Heart right ventricle (tissue), 16 donors: ENCODE measurements at regions not wholly inside any gene's neighbourhood (a gene's known extent, or its start where the extent isn't known, plus 50 kb on each side); places are given as distances from the start of the nearest gene placed in this dataset.

Experiments
- ATAC-seq, 8 donors: fragments of 200-7000 bp; cut with Tn5 transposase; one replicate each; pipeline ENCODE4 v1.9.1; 2020; ENCODE audit warnings: mild to moderate bottlenecking in 8 of 8, moderate library complexity in 8 of 8, moderate number of reproducible peaks in 1 of 8
- DNase-seq, 2 donors: peaks; one replicate each; pipeline ENCODE4 v3.0.0-alpha.2; 2020
- H3K27ac ChIP-seq, 10 donors: fragments of 200-600 bp; sonication (generic) in 2 of 10; one replicate each; pipeline versions ENCODE4 v1.5.0 to v1.8.0; 2020 to 2022; ENCODE audit warnings: mild to moderate bottlenecking in 3 of 10
- H3K27me3 ChIP-seq, 7 donors: fragments of 200-600 bp; one replicate each; pipeline ENCODE4 v1.8.0; 2021 to 2022; ENCODE audit warnings: mild to moderate bottlenecking in 2 of 7
- H3K36me3 ChIP-seq, 9 donors: fragments of 200-600 bp; sonication (generic) in 1 of 9; one replicate each; pipeline versions ENCODE4 v1.5.0 to v1.8.0; 2020 to 2022; ENCODE audit warnings: mild to moderate bottlenecking in 2 of 9
- H3K4me1 ChIP-seq, 9 donors: fragments of 200-600 bp; sonication (generic) in 1 of 9; one replicate each; pipeline versions ENCODE4 v1.5.0 to v1.8.0; 2020 to 2022; ENCODE audit warnings: mild to moderate bottlenecking in 4 of 9
- H3K4me3 ChIP-seq, 10 donors: fragments of 200-600 bp; sonication (generic) in 2 of 10; one replicate each; pipeline versions ENCODE4 v1.5.0 to v1.8.0; 2020 to 2022; ENCODE audit warnings: mild to moderate bottlenecking in 7 of 10, moderate library complexity in 2 of 10
- H3K9me3 ChIP-seq, 11 donors: fragments of 200-600 bp in 10 of 11; sonication (generic) in 2 of 11; one replicate each; pipeline versions ENCODE4 v1.5.0 to v1.8.0; 2013 to 2022; ENCODE audit warnings: mild to moderate bottlenecking in 2 of 11, control low read depth in 1 of 11, moderate library complexity in 1 of 11
- WGBS, 2 donors: extraction: QIAGEN DNeasy Blood & Tissue Kit; methylation state at CpG; one replicate each; pipeline ENCODE4 v1.1.7; 2013; ENCODE audit warnings: inconsistent platforms in 1 of 2; 5-methylcytosine and 5-hydroxymethylcytosine counted together
- intact Hi-C, 10 donors: fragments of 100-400 bp; cut with DNase I; formaldehyde crosslinking; loops; one replicate each; pipeline versions ENCODE4 v1.11.1 to v1.14.2; 2022
- TF ChIP-seq, protein P1 (sequence below), 9 donors: fragments of 200-600 bp; sonication (generic) in 2 of 9; IDR thresholded peaks; one replicate each; pipeline versions ENCODE4 v1.5.0 to v1.8.0; 2021 to 2022; ENCODE audit warnings: antibody characterized with exemption in 9 of 9, mild to moderate bottlenecking in 5 of 9, moderate library complexity in 1 of 9
- donor health status: Arrhythmogenic right ventricular cardiomyopathy.
- donor health status: ischemic (EF 13 %, LVEDD 7.1; RV severe dilation, severe dysfunction).
- donor health status: healthy with polysubstance abuse.
- donor health status: DM: no; HTN: yes; CAD: no.
- donor health status: DM: no; HTN: no; CAD: no.
- donor health status: ischemic (EF 25% LVEDD 6.9; RV normal size, moderate dysfunction).
- donor health status: ischemic (EF 25% LVEDD 5.7; RV mildly dilated, moderate dysfunction).
- donor health status: healthy.
- donor health status: DM: yes; HTN: yes; CAD: no.
- donor health status: Ischemic cardiomyopathy.
- donor health status: ischemic (EF 35%, LVEDD 5.7; RV mildly dilated, moderate dysfunction).
- donor health status: nonischemic (EF 11% LVEDD 7.7; RV severe dilation, severe dysfunction).
- donor health status: DM: yes; HTN: yes; CAD: no.
- donor health status: PGD.
- donor health status: ischemic (EF 29% LVEDD 5.4; RV normal size, mild dysfunction).
- donor health status: nonischemic (EF 23%, LVEDD 6.1; RV moderate dilation, normal function).

DNA sequence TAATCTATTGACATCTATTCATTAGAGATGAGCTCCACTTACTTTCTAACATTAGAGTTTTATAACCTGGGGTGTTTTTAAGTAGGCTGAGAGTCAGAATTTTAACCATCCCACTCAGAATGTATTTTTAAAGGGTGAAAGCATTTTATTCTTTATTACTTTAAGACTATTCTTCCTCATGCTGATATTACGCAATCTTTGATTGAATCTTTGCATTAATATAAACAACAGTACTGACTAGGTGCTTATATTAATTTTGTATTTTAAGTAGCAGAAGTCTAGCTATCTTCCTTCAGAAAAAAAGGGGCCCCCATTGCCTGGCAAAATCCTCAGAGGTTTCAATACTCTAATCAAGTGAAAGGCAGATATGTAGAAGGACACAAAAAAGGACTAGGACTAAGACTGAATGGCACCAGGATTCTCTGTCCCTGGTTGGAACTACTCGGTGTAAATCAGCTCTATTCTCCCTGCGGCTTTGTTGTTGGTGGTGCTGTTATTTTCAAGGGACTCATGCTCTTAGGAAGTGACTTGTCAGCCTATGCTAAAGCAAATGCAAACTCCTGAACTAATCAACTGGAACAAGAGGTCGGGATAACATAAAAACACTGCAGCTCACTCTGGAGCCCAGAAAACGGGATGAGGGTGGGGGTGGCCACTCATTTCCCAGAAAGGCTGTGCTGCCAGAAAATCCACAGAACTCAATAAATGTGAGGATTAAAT, 1324.4 kb downstream of the GRIK2 start:
- no peak for DNase-seq
- TF ChIP-seq, protein P1, sequence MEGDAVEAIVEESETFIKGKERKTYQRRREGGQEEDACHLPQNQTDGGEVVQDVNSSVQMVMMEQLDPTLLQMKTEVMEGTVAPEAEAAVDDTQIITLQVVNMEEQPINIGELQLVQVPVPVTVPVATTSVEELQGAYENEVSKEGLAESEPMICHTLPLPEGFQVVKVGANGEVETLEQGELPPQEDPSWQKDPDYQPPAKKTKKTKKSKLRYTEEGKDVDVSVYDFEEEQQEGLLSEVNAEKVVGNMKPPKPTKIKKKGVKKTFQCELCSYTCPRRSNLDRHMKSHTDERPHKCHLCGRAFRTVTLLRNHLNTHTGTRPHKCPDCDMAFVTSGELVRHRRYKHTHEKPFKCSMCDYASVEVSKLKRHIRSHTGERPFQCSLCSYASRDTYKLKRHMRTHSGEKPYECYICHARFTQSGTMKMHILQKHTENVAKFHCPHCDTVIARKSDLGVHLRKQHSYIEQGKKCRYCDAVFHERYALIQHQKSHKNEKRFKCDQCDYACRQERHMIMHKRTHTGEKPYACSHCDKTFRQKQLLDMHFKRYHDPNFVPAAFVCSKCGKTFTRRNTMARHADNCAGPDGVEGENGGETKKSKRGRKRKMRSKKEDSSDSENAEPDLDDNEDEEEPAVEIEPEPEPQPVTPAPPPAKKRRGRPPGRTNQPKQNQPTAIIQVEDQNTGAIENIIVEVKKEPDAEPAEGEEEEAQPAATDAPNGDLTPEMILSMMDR (IDR thresholded peaks at IDR 0.05) = no peak
- ATAC-seq = no peak

DNA sequence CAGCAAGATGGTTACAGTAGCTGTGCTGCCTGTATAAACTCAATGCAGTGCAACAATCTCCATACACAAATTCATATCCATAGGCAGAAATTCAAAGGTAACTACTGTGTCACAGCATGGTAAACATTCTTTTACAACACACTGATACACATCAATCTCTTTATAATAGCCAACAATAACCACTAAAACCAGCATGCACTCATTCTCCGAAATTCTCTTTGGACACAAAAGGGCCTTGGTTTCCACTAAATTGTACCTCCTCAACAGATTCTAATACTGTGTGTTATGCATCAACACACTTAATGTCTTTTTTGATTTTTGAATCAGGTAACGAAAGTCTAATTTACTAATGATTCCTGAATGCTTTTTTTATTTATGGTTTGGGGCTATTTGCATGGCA, 1323.7 kb downstream of the GRIK2 start:
- TF ChIP-seq, protein P1 (IDR thresholded peaks at IDR 0.05) = no peak

More for the DNA sequence above, 1324.4 kb downstream of the GRIK2 start:
- no peak overlapping the region for H3K27ac ChIP-seq
- no peak overlapping the region for H3K4me3 ChIP-seq
- 40 to 45% methylated on average over 5 of the region's 5 CpGs for WGBS, 2 donors
- intact Hi-C loops = no loop called here
- H3K36me3 ChIP-seq = no peaks in the 10 kb centered on the region
- H3K4me1 ChIP-seq = no peaks in the 10 kb centered on the region
- no peaks in the 10 kb centered on the region for H3K9me3 ChIP-seq
- no peaks in the 10 kb centered on the region for H3K27me3 ChIP-seq

DNA sequence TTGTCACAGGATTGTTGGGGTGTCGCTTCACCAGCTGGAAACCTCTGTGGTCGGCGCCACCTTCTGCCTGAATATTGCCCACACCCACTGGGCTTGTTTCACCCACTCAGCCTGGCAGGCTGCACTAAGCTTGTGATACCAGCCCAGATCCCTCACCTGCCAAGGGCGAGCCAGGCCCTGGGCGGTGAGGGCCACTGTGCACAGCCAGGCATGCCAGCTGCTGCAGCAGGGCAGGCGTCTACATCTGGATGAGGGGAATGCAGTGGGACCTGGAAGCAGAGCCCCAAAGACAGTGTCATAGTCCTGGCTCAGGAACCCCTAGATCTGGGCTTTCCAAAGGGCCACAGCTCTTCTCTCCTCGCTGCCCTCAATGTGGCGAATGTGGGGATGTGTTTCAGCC, 1307.5 kb downstream of the GRIK2 start:
- 86 to 89% methylated on average over 8 of the region's 8 CpGs for WGBS, 2 donors
- ATAC-seq (no peak), DNase-seq (no peak)
- Histone ChIP-seq H3K4me3 (no peak overlapping the region), H3K27ac (no peak overlapping the region), H3K4me1 (no peaks in the 10 kb centered on the region), H3K36me3 (no peaks in the 10 kb centered on the region), H3K9me3 (no peaks in the 10 kb centered on the region), H3K27me3 (no peaks in the 10 kb centered on the region)
- TF ChIP-seq, protein P1 (IDR thresholded peaks at IDR 0.05) = no peak
- intact Hi-C loops = no loop called here

More for the DNA sequence above, 1323.7 kb downstream of the GRIK2 start:
- no peaks in the 10 kb centered on the region for H3K27me3 ChIP-seq
- H3K9me3 ChIP-seq = no peaks in the 10 kb centered on the region
- ATAC-seq (no peak), DNase-seq (no peak)
- WGBS, 2 donors = 81 to 83% methylated on average over 2 of the region's 2 CpGs
- intact Hi-C loops = no loop called here
- H3K27ac ChIP-seq = no peak overlapping the region
- H3K4me1 ChIP-seq = no peaks in the 10 kb centered on the region
- no peaks in the 10 kb centered on the region for H3K36me3 ChIP-seq
- no peak overlapping the region for H3K4me3 ChIP-seq

DNA sequence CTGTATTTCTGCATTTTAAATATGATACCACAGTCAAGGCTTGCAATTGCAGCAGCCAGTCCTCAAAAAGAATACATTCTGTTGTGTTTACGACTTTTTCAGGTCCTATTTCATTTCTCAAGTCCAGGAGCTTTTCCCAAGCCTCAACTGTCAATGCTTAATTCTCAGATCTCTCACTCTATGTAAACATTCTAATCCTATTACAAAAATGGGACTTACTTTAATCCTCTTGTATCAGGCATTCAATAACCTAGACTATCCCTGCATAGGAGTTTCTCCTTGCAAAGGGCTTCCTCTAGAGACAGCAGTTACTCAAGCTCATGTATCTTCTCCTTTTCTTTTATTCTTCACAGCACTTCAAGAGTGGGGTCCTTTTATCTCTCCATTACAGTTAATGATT, 1293.0 kb downstream of the GRIK2 start:
- Histone ChIP-seq H3K27me3 (no peaks in the 10 kb centered on the region), H3K27ac (no peak overlapping the region), H3K4me1 (no peaks in the 10 kb centered on the region), H3K4me3 (no peak overlapping the region), H3K9me3 (peaks cover 0 to 3% (median 0%) of the 10 kb centered on the region in 11 donors), H3K36me3 (no peaks in the 10 kb centered on the region)
- intact Hi-C loops = no loop called here
- WGBS, 2 donors = 34 to 48% methylated on average over 1 of the region's 1 CpG
- ATAC-seq (no peak), DNase-seq (no peak)
- TF ChIP-seq, protein P1 (IDR thresholded peaks at IDR 0.05) = no peak
